Naive thymus-derived CD4-positive, alpha-beta T cell (primary cell): ENCODE measurements at regions not wholly inside any gene's neighbourhood (a gene's known extent, or its start where the extent isn't known, plus 50 kb on each side); places are given as distances from the start of the nearest gene placed in this dataset.

ENCODE experiments used
- ATAC-seq: fragments of 150-1000 bp; cut with Tn5 transposase; 2 replicates; pipeline ENCODE4 v1.10.0; 2021; ENCODE audit warnings: mild to moderate bottlenecking, moderate library complexity
- CTCF ChIA-PET: fragments of 350-600 bp; sonication (Branson Sonifier 250); formaldehyde crosslinking; loops from one replicate; lab custom pipeline; 2021; ENCODE audit warnings: antibody characterized with exemption; lab: Charles Lee
- POLR2A ChIA-PET: fragments of 350-600 bp; sonication (Branson Sonifier 250); formaldehyde crosslinking; loops from one replicate; lab custom pipeline; 2021; ENCODE audit warnings: antibody characterized with exemption, inconsistent platforms; lab: Charles Lee
- DNase-seq, 9 donors: peaks; one replicate each; pipeline versions ENCODE4 v3.0.0 to v3.0.0-alpha.2; 2020 to 2022; ENCODE audit warnings: mixed read lengths in 1 of 9
- H3K27ac ChIP-seq: one replicate; pipeline ENCODE4 v1.7.0; 2013; ENCODE audit warnings: mild to moderate bottlenecking, low read depth, low read length, moderate library complexity
- H3K27me3 ChIP-seq, 2 donors: one replicate each; pipeline ENCODE4 v1.7.0; 2013; ENCODE audit warnings: low read length in 2 of 2, mild to moderate bottlenecking in 2 of 2, moderate library complexity in 2 of 2; ENCODE audit not compliant: control insufficient read depth in 2 of 2, insufficient read depth in 2 of 2
- H3K36me3 ChIP-seq, 3 experiments: 1 replicate in 2 of 3; 2 replicates in 1 of 3; pipeline ENCODE4 v1.7.0; 2013; ENCODE audit warnings: low read length in 3 of 3, mild to moderate bottlenecking in 3 of 3, moderate library complexity in 1 of 3; ENCODE audit not compliant: insufficient read depth in 3 of 3, control insufficient read depth in 2 of 3
- H3K4me1 ChIP-seq, 2 donors: one replicate each; pipeline ENCODE4 v1.7.0; 2013; ENCODE audit warnings: low read length in 2 of 2, mild to moderate bottlenecking in 2 of 2, moderate library complexity in 1 of 2; ENCODE audit not compliant: control insufficient read depth in 2 of 2, insufficient read depth in 2 of 2
- H3K4me3 ChIP-seq: 2 replicates; pipeline ENCODE4 v1.7.0; 2013; ENCODE audit warnings: mild to moderate bottlenecking, low read length
- H3K9me3 ChIP-seq, 3 experiments: 1 replicate in 2 of 3; 2 replicates in 1 of 3; pipeline ENCODE4 v1.7.0; 2013; ENCODE audit warnings: low read length in 3 of 3; ENCODE audit not compliant: control insufficient read depth in 2 of 3
- H3K27ac Mint-ChIP-seq, 9 donors: one replicate each; pipeline ENCODE4 v1.8.0; 2020 to 2022; ENCODE audit warnings: mixed read lengths in 9 of 9, mild to moderate bottlenecking in 8 of 9, moderate library complexity in 5 of 9, inconsistent platforms in 2 of 9
- H3K27me3 Mint-ChIP-seq, 5 donors: one replicate each; pipeline ENCODE4 v1.8.0; 2021 to 2022; ENCODE audit warnings: mixed read lengths in 5 of 5, mild to moderate bottlenecking in 1 of 5
- H3K36me3 Mint-ChIP-seq, 5 donors: one replicate each; pipeline ENCODE4 v1.8.0; 2020 to 2022; ENCODE audit warnings: mixed read lengths in 5 of 5, mild to moderate bottlenecking in 3 of 5, inconsistent platforms in 1 of 5
- H3K4me1 Mint-ChIP-seq, 7 donors: one replicate each; pipeline ENCODE4 v1.8.0; 2020 to 2022; ENCODE audit warnings: mixed read lengths in 7 of 7, mild to moderate bottlenecking in 3 of 7, inconsistent platforms in 1 of 7
- H3K4me3 Mint-ChIP-seq, 10 donors: one replicate each; pipeline ENCODE4 v1.8.0; 2020 to 2022; ENCODE audit warnings: mild to moderate bottlenecking in 10 of 10, mixed read lengths in 10 of 10, moderate library complexity in 6 of 10, inconsistent platforms in 2 of 10
- H3K9me3 Mint-ChIP-seq, 11 donors: one replicate each; pipeline ENCODE4 v1.8.0; 2020 to 2022; ENCODE audit warnings: mixed read lengths in 11 of 11, mild to moderate bottlenecking in 4 of 11, inconsistent platforms in 1 of 11, moderate library complexity in 1 of 11
- intact Hi-C, 2 donors: fragments of 100-400 bp; cut with micrococcal nuclease; formaldehyde crosslinking; loops; one replicate each; pipeline ENCODE4 v1.15.1; 2023

- Histone ChIP-seq H3K27me3 (no peaks in the 10 kb centered on the region), H3K4me1 (no peaks in the 10 kb centered on the region), H3K4me3 (no peak overlapping the region), H3K9me3 (no peaks in the 10 kb centered on the region), H3K27ac (no peak overlapping the region), H3K36me3 (no peaks in the 10 kb centered on the region)
- Mint-ChIP-seq H3K27me3 (no peaks in the 10 kb centered on the region), H3K36me3 (no peaks in the 10 kb centered on the region), H3K27ac (no peak overlapping the region), H3K4me1 (no peaks in the 10 kb centered on the region), H3K4me3 (no peak overlapping the region), H3K9me3 (peaks cover 0 to 18% (median 4%) of the 10 kb centered on the region in 11 donors)
- ATAC-seq, result no peak
- no peak for DNase-seq
- ChIA-PET POLR2A (no interaction called here), CTCF (no interaction called here)
- intact Hi-C loops, result no loop called here
These were observed 445.3 kb downstream of the C3orf38 start for GRCh38 chr3:88595026-88595425.

- CTCF ChIA-PET, result no interaction called here
- H3K27me3 Mint-ChIP-seq, result no peaks in the 10 kb centered on the region
These were observed 446.7 kb downstream of the C3orf38 start for GRCh38 chr3:88596451-88596850.

GRCh38 chr3:88610820-88611219 is 461.1 kb downstream of the C3orf38 start:
- intact Hi-C loops, result no loop called here
- H3K4me3 Mint-ChIP-seq, result no peak overlapping the region
- Histone ChIP-seq H3K36me3 (no peaks in the 10 kb centered on the region), H3K9me3 (no peaks in the 10 kb centered on the region), H3K27me3 (no peaks in the 10 kb centered on the region), H3K4me1 (no peaks in the 10 kb centered on the region), H3K4me3 (no peak overlapping the region), H3K27ac (no peak overlapping the region)
- H3K9me3 Mint-ChIP-seq, result peaks cover 0 to 17% (median 0%) of the 10 kb centered on the region in 11 donors
- no peaks in the 10 kb centered on the region for H3K36me3 Mint-ChIP-seq
- DNase-seq (no peak), ATAC-seq (no peak)
- no peaks in the 10 kb centered on the region for H3K27me3 Mint-ChIP-seq
- H3K27ac Mint-ChIP-seq, result no peak overlapping the region
- CTCF ChIA-PET, result no interaction called here
- POLR2A ChIA-PET, result no interaction called here
- H3K4me1 Mint-ChIP-seq, result no peaks in the 10 kb centered on the region

More at GRCh38 chr3:88596451-88596850, 446.7 kb downstream of the C3orf38 start:
- POLR2A ChIA-PET, result no interaction called here
- no peak for DNase-seq
- Histone ChIP-seq H3K4me1 (no peaks in the 10 kb centered on the region), H3K27ac (no peak overlapping the region), H3K36me3 (no peaks in the 10 kb centered on the region), H3K9me3 (no peaks in the 10 kb centered on the region), H3K4me3 (no peak overlapping the region), H3K27me3 (no peaks in the 10 kb centered on the region)
- H3K27ac Mint-ChIP-seq, result no peak overlapping the region
- H3K4me3 Mint-ChIP-seq, result no peak overlapping the region
- no peaks in the 10 kb centered on the region for H3K4me1 Mint-ChIP-seq
- H3K9me3 Mint-ChIP-seq, result peaks cover 1 to 23% (median 4%) of the 10 kb centered on the region in 11 donors
- intact Hi-C loops, result no loop called here
- ATAC-seq, result no peak
- peaks cover 0 to 4% (median 0%) of the 10 kb centered on the region in 5 donors for H3K36me3 Mint-ChIP-seq

GRCh38 chr3:88611826-88612326 is 462.1 kb downstream of the C3orf38 start:
- ChIA-PET CTCF (interaction anchor here (0.7 kb wide), 1 partner anchor 281 kb away, joined by 3 read pairs; no protein-coding TSS in a partner anchor), POLR2A (no interaction called here)
- no peaks in the 10 kb centered on the region for H3K36me3 Mint-ChIP-seq
- no peaks in the 10 kb centered on the region for H3K27me3 Mint-ChIP-seq
- peaks cover 0 to 11% (median 0%) of the 10 kb centered on the region in 11 donors for H3K9me3 Mint-ChIP-seq
- H3K4me3 ChIP-seq, result no peak overlapping the region
- H3K4me1 Mint-ChIP-seq, result no peaks in the 10 kb centered on the region
- H3K4me3 Mint-ChIP-seq, result no peak overlapping the region
- no peaks in the 10 kb centered on the region for H3K27me3 ChIP-seq
- no peak for ATAC-seq
- no peaks in the 10 kb centered on the region for H3K9me3 ChIP-seq
- no peak for DNase-seq
- no peaks in the 10 kb centered on the region for H3K4me1 ChIP-seq
- intact Hi-C loops, result no loop called here
- H3K36me3 ChIP-seq, result no peaks in the 10 kb centered on the region
- H3K27ac Mint-ChIP-seq, result no peak overlapping the region
- no peak overlapping the region for H3K27ac ChIP-seq

GRCh38 chr3:88616413-88616812 is 466.7 kb downstream of the C3orf38 start:
- H3K4me1 ChIP-seq, result no peaks in the 10 kb centered on the region
- no peaks in the 10 kb centered on the region for H3K9me3 ChIP-seq
- H3K36me3 Mint-ChIP-seq, result no peaks in the 10 kb centered on the region
- ATAC-seq (no peak), DNase-seq (no peak)
- no peak overlapping the region for H3K4me3 Mint-ChIP-seq
- ChIA-PET CTCF (no interaction called here), POLR2A (no interaction called here)
- H3K27ac ChIP-seq, result no peak overlapping the region
- no peak overlapping the region for H3K4me3 ChIP-seq
- H3K4me1 Mint-ChIP-seq, result no peaks in the 10 kb centered on the region
- H3K9me3 Mint-ChIP-seq, result peaks cover 0 to 7% (median 0%) of the 10 kb centered on the region in 11 donors
- no peaks in the 10 kb centered on the region for H3K27me3 Mint-ChIP-seq
- H3K36me3 ChIP-seq, result no peaks in the 10 kb centered on the region
- no peak overlapping the region for H3K27ac Mint-ChIP-seq
- no peaks in the 10 kb centered on the region for H3K27me3 ChIP-seq
- intact Hi-C loops, result no loop called here

GRCh38 chr3:88617283-88617682 is 467.5 kb downstream of the C3orf38 start:
- Histone ChIP-seq H3K4me3 (no peak overlapping the region), H3K9me3 (no peaks in the 10 kb centered on the region), H3K27ac (no peak overlapping the region), H3K4me1 (no peaks in the 10 kb centered on the region), H3K36me3 (no peaks in the 10 kb centered on the region), H3K27me3 (no peaks in the 10 kb centered on the region)
- Mint-ChIP-seq H3K36me3 (no peaks in the 10 kb centered on the region), H3K4me3 (no peak overlapping the region), H3K27me3 (no peaks in the 10 kb centered on the region), H3K4me1 (no peaks in the 10 kb centered on the region), H3K9me3 (peaks cover 0 to 7% (median 0%) of the 10 kb centered on the region in 11 donors), H3K27ac (no peak overlapping the region)
- ATAC-seq, result no peak
- DNase-seq, result no peak
- CTCF ChIA-PET, result no interaction called here
- POLR2A ChIA-PET, result no interaction called here
- intact Hi-C loops, result no loop called here

GRCh38 chr3:88618021-88618645 is 468.4 kb downstream of the C3orf38 start:
- intact Hi-C loops, result no loop called here
- no peak overlapping the region for H3K27ac ChIP-seq
- DNase-seq (no peak), ATAC-seq (no peak)
- no peaks in the 10 kb centered on the region for H3K27me3 ChIP-seq
- no peaks in the 10 kb centered on the region for H3K9me3 ChIP-seq
- peaks cover 0 to 3% (median 0%) of the 10 kb centered on the region in 11 donors for H3K9me3 Mint-ChIP-seq
- H3K4me1 ChIP-seq, result no peaks in the 10 kb centered on the region
- H3K27me3 Mint-ChIP-seq, result no peaks in the 10 kb centered on the region
- no peak overlapping the region for H3K27ac Mint-ChIP-seq
- no peak overlapping the region for H3K4me3 ChIP-seq
- no peak overlapping the region for H3K4me3 Mint-ChIP-seq
- no peaks in the 10 kb centered on the region for H3K36me3 ChIP-seq
- H3K4me1 Mint-ChIP-seq, result no peaks in the 10 kb centered on the region
- ChIA-PET CTCF (no interaction called here), POLR2A (no interaction called here)
- H3K36me3 Mint-ChIP-seq, result no peaks in the 10 kb centered on the region
